SK-N-SH treated with all-trans-retinoic acid at 6 μM for 48 hours (cell line): ENCODE measurements at regions not wholly inside any gene's neighbourhood (a gene's known extent, or its start where the extent isn't known, plus 50 kb on each side); places are given as distances from the start of the nearest gene placed in this dataset.

Experiments used
- ARNTL ChIP-seq: fragments of 450-650 bp; formaldehyde crosslinking; IDR thresholded peaks from 2 replicates; pipeline ENCODE4 v1.5.0; 2020; ENCODE audit warnings: low read depth, mild to moderate bottlenecking, moderate library complexity, borderline replicate concordance
- OSR1 ChIP-seq: fragments of 250-450 bp; sonication (Bioruptor Pico); IDR thresholded peaks from 2 replicates; pipeline ENCODE4 v1.8.0; 2022; ENCODE audit warnings: moderate library complexity, mild to moderate bottlenecking, inconsistent platforms
- TF ChIP-seq, protein P1 (sequence below): fragments of 250-450 bp; sonication (Bioruptor Pico); IDR thresholded peaks from 2 replicates; pipeline ENCODE4 v1.8.0; 2020; ENCODE audit warnings: mild to moderate bottlenecking, moderate library complexity, borderline replicate concordance
- TF ChIP-seq, protein P2 (sequence below): fragments of 250-450 bp; sonication (Bioruptor Pico); IDR thresholded peaks from 2 replicates; pipeline ENCODE4 v1.8.0; 2021; ENCODE audit warnings: low read depth, mild to moderate bottlenecking, moderate library complexity, borderline replicate concordance

DNA sequence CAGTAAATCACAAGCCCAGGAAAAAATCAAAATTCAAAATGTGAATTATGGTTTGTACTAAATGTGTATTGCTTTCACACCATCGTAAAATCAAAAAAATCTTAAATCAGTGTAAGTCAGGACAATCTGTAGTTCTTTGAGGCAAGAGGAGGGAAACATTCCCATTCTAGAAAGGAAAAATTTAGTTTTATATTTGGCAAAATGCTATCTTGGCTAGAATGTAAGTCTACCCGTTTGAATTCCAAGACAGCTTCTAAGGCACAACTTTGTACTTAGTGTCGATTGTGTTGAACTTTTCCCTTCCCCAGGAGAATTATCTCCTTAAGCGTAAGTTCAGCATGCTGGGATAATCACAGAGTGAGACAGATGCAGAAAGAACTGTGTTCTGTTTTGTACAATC, 638.2 kb upstream of the LRRTM1 start:
- TF ChIP-seq ARNTL (CRISPR knock-in tag) (no peak), OSR1 (no peak)
- TF ChIP-seq, protein P1, sequence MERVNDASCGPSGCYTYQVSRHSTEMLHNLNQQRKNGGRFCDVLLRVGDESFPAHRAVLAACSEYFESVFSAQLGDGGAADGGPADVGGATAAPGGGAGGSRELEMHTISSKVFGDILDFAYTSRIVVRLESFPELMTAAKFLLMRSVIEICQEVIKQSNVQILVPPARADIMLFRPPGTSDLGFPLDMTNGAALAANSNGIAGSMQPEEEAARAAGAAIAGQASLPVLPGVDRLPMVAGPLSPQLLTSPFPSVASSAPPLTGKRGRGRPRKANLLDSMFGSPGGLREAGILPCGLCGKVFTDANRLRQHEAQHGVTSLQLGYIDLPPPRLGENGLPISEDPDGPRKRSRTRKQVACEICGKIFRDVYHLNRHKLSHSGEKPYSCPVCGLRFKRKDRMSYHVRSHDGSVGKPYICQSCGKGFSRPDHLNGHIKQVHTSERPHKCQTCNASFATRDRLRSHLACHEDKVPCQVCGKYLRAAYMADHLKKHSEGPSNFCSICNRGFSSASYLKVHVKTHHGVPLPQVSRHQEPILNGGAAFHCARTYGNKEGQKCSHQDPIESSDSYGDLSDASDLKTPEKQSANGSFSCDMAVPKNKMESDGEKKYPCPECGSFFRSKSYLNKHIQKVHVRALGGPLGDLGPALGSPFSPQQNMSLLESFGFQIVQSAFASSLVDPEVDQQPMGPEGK (CRISPR knock-in tag): no peak
- TF ChIP-seq, protein P2, sequence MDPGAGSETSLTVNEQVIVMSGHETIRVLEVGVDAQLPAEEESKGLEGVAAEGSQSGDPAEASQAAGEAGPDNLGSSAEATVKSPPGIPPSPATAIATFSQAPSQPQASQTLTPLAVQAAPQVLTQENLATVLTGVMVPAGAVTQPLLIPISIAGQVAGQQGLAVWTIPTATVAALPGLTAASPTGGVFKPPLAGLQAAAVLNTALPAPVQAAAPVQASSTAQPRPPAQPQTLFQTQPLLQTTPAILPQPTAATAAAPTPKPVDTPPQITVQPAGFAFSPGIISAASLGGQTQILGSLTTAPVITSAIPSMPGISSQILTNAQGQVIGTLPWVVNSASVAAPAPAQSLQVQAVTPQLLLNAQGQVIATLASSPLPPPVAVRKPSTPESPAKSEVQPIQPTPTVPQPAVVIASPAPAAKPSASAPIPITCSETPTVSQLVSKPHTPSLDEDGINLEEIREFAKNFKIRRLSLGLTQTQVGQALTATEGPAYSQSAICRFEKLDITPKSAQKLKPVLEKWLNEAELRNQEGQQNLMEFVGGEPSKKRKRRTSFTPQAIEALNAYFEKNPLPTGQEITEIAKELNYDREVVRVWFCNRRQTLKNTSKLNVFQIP (CRISPR knock-in tag): no peak
